IMR-90 (cell line): ENCODE measurements at regions not wholly inside any gene's neighbourhood (a gene's known extent, or its start where the extent isn't known, plus 50 kb on each side); places are given as distances from the start of the nearest gene placed in this dataset.

Source experiments
- CEBPB ChIP-seq: IDR thresholded peaks from 2 replicates; pipeline ENCODE4 v1.6.1; 2012; ENCODE audit warnings: low read depth, low read length, improper control_type of control experiment
- CTCF ChIP-seq: conservative IDR thresholded peaks from 2 replicates; pipeline ENCODE4 v1.5.1; 2012; ENCODE audit warnings: mild to moderate bottlenecking, low read depth, low read length, improper control_type of control experiment
- FOS ChIP-seq: fragments of 150-350 bp; IDR thresholded peaks from 2 replicates; pipeline ENCODE4 v1.6.1; 2016; ENCODE audit warnings: low read depth, low read length
- MXI1 ChIP-seq: IDR thresholded peaks from 2 replicates; pipeline ENCODE4 v1.6.1; 2012; ENCODE audit warnings: low read depth, mild to moderate bottlenecking, low read length, moderate library complexity, borderline replicate concordance
- POLR2A ChIP-seq: IDR thresholded peaks from 2 replicates; pipeline ENCODE4 v1.6.1; 2012; ENCODE audit warnings: mild to moderate bottlenecking, low read depth, low read length
- SMC3 ChIP-seq: fragments of 150-350 bp; IDR thresholded peaks from 2 replicates; pipeline ENCODE4 v1.6.1; 2016; ENCODE audit warnings: low read depth, mild to moderate bottlenecking, antibody characterized with exemption, low read length, moderate library complexity
- USF2 ChIP-seq: fragments of 150-350 bp; IDR thresholded peaks from 2 replicates; pipeline ENCODE4 v1.6.1; 2017; ENCODE audit warnings: mild to moderate bottlenecking, antibody characterized with exemption, low read length, low read depth

- TF ChIP-seq POLR2A (no peak), CTCF (no peak), CEBPB (no peak), FOS (no peak), USF2 (no peak), MXI1 (no peak), SMC3 (no peak)
Observed at GRCh38 chr20:48471176-48471575, 356.6 kb downstream of the PREX1 start.
